SKM-1 (cell line): ENCODE measurements at regions not wholly inside any gene's neighbourhood (a gene's known extent, or its start where the extent isn't known, plus 50 kb on each side); places are given as distances from the start of the nearest gene placed in this dataset.
A peak's percentile ranks its signal among the peaks of the same experiment; 100 is the strongest.

Experiments used
- DNase-seq: peaks from one replicate; lab custom pipeline; 2025; ENCODE audit not compliant: unreplicated experiment; lab: John Stamatoyannopoulos, UW

DNA sequence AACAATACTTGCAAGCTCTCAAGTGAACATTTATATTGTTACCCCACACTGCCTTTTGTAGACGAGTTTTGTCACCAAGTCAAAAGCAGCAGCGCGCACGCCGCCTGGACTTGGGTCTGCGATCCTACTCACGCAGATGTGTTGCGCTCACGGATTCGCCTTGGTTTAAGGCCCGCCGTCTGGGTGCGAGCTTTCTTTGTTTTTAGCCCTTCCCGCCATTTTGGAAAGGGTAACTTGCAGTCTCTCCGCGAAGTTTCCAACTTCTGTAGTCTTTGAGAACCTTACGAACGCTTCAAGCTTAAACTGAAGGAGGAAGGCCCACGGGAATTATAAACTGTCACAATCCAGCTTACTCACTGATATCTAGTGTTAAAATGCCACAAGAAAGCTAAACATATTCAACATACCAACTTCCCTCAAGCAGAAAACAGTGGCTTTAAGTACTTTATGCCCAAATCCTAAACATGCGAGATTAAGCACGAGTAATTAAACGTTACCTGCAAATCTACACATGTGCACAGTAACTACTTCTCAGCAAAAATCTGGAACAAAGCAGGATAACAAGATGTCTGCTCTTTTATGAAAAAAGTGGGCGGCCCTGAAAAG, 80.4 kb upstream of the BTN3A2 start:
- no peak for DNase-seq

DNA sequence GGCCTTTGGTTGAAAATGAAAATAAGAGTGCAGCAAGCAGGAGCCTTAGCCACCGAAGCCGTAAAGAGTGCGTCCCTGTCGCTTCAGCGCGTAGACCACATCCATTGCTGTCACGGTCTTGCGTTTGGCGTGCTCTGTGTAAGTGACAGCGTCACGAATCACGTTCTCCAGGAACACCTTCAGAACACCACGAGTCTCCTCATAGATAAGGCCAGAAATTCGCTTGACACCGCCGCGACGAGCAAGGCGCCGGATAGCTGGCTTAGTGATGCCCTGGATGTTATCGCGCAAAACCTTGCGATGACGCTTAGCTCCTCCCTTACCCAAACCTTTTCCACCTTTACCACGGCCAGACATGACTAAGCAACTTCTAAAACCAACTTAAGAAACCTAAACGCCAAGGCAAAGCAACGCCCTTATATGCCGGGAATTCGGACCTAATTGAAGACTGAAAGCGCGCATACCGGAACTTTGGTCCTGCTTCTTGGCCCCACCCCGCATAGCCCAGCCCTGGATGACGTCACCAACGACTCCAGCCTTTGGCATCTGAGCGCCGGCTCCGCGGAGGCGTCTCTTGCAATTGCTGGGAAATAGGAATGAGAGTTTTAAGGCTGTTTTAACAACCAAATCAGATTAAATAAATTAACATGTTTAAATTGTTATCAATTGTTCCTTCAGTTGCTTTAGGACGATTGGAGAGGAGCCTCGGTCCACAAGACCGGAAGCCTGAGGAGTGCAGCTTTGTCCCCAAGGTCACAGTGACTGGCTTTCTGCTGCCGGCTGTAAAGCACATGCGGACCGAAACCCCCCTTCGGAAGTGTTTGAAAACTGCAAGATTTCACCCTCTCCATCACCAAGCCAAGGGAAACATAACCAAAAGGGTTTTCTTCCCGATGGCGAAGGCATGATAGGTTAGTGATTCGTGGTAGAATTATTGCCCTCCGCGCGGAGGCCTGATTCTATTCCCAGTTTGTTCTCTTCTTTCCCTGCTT, 79.6 kb upstream of the BTN3A2 start:
- DNase-seq = peak; percentile 91

DNA sequence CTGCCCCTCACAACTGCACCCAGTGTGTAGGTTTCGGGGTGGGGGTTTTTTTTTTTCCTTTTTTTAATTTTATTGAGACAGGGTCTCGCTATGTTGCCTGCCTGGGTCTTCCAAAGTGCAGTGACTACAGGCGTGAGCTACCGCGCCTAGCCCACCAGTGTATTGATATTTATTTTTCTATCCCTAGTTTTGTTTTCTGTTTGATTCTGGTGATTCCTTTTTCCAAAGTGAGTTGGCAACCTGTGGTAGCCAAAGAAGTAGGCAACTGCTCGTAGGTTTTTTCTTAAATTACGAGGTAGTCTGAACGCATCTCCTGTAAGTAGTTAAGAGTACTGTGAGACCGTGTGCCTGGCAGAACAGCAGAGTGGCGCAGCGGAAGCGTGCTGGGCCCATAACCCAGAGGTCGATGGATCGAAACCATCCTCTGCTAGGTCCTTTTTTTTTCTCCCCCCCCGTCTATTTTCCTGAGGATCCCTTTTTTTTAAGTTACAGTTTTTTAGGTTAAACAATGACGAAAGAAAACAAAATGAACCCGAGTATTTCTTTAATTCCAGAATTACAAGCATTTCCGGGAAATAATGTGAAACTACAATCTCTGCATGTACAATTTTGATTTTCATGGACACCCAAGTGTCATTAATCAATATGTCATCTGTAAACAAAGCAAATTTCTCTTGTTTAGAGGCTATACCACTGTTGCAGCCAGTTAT, 78.7 kb upstream of the BTN3A2 start:
- peak; percentile 62 for DNase-seq

DNA sequence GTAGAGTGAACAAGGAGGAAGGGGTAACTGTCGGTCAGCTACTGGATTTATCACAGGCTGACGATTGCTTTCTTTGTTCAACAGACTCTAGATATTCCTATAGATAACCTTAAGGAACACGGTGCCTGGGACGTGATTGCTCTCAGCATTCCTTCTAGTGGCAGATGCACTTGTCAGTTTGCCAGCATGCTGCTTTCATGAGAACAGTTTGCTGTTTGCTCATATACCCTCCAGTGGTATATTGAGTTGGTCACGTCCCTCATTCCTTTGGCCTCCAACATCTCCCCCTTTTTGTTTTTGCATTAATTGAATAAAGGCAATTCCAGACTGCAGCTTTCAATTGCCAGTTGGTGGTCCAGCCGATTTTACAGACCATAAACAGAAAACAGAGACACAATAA, 76.8 kb upstream of the BTN3A2 start:
- DNase-seq = no peak

DNA sequence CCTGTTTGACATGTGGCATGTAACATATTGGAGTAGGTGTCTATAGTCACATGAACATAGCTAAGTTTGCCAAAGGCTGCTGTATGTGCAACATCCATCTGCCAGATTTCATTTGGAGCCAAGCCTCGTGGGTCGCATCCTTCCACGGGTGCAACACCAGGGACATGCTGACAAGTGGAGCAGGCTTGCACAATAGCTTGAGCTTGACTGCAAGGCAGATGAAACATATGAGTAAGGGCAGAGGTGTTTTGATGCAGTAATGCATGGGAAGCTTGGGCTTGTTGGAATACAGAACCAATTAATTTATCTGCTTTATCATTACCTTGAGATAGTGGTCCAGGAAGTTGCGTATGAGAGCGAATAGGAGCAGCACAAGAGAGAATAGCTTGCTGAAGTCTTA, 74.1 kb upstream of the BTN3A2 start:
- no peak for DNase-seq

DNA sequence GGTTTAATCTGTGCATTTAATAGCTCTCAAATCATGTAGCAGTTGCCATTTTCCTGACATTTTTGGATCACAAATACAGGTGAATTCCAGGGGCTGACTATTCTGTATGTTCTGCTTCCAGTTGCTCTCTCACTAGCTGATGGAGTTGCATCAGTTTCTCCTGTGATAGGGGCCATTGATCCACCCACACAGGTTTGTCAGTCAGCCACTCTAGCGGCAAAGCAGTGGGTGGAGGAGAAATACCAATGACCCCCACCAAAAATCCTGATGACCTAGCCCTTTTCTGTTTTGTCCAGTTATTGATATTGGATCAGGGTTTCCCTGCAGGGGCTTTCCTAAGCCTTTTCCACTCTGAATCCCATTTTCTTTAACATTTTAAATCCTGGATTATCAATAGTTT, 72.3 kb upstream of the BTN3A2 start:
- DNase-seq = no peak

DNA sequence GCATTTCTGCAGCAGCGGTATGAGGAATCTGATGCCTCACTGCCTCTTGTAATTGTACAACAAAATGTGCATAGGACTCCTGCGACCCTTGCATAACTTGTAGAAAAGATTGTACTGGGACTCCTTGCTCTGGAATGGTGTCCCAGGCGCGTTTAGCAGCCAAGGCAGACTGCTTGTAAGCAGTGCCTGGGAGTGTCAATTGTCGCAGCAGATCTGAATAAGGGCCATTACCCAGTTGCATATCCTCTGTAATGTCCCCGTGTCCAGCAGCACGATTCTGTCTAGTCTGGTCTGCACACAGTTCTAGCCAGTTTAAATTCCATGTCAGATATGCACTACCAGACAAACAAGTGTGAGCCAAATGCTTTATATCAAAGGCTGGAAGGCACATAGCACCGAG, 70.7 kb upstream of the BTN3A2 start:
- no peak for DNase-seq

DNA sequence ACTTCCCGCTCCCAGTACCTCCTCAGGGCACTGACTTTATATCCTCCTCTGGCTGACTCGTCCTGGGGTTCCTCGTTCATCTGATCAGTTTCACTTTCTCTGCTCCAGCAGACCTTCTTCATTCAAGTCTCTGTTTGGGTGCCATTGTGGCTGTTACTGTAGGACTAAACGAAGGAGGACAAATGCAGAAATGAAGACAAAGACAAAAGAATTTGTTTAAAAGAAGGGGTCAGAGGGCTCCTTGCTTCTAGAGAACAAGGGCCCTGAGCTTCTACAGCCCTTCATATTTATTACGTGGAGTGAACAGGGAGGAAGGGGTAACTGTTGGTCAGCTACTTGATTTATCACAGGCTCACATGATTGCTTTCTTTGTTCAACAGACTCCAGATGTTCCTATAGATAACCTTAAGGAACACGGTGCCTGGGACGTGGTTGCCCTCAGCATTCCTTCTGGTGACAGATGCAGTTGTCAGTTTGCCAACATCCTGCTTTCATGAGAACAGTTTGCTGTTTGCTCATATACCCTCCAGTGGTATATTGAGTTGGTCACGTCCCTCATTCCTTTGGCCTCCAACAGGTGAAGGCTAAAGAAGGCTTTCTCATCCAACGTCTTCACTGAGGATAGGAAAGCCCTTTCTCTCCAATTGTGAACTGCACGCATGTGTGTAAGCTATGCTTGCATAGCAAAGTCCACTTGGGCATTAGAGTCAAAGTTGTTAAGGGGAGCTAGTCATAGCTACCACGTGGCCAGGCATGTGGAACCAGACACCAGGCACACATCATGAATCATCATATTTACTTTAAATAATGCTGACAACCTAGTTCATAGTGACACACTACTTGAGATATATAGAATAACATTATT, 69.1 kb upstream of the BTN3A2 start:
- no peak for DNase-seq

DNA sequence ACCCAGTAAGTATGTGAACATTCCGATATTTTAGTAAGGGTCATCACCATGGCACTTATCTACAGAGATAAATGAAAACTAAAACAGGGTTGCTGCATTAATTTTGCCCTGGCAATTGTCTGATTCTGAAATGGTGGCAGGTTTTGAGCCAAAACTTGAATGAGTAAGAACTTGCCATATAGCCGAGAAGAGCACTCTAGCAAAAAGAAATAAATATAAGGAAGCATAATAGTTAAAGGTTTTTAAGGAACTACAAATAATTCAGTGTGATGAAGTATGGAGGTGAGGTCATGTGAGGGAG, 68.5 kb upstream of the BTN3A2 start:
- DNase-seq = no peak

DNA sequence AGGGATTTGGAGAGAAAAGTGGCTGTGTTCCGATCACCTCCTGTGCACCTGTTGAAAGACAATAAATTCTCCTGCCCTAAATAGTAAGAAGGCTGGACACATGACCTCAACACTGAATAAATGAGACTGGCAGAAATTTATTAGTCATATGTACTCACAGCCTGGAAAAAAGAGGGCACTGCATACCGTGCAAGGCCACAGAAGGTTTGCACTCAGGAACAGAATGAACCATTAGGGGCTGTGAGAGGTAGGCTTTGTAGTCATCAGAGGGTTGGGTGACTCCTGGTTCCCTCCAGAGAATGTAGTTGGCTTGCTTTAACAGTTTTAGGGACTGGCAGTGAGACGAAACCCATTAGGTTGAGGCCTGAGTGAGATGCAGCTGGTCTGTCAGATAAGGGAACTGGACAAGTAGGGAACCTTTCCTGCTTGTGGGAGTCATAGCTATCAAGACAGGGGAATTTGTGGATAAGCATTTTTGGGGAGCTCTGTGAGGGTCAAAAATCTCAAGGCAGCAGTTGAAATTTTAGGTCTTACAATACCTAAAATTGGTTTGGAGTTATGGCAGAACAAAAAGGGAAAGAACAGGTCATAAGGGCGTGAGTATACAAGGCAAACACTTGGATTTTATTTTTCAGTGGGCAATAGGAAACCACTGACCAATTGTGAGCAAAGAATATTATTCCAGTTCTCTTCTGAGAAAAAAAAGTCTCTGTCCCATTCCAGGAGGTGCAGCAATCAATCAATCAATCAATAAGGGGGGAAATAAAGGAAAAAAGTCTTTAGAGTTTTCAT, 67.9 kb upstream of the BTN3A2 start:
- DNase-seq = no peak

DNA sequence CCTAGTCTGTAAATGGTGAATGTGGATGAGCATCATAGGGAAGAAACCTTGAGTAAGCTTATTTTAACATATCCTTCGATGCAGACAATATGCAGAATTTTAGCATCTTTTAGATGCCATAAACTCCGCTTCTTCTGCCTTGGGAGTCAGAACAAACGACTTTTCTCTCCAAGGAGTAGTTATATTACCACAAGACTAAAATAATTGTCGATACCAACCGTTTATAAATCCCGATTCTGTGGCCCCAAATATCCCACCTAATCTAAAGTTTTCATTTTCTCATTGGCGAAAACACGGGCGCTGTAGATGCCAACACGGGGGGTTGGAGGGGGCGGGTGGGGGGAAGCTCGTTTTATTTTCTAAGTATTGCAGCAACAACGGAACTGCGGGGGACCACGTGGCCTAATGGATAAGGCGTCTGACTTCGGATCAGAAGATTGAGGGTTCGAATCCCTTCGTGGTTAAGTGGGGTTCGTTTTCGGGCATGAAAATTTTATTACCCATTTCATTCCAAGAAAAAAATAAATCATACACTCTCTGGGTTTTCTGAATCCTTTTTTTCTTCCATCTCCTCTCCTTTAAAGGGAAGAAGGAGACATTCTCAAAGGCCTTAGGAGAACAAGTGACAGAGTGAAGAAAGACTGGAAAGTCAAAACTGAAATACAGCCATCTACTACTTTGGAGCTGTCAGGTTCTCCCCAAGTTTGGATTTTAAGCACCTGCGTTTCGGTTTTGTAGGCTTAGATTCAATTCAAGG, 65.5 kb upstream of the BTN3A2 start:
- no peak for DNase-seq

DNA sequence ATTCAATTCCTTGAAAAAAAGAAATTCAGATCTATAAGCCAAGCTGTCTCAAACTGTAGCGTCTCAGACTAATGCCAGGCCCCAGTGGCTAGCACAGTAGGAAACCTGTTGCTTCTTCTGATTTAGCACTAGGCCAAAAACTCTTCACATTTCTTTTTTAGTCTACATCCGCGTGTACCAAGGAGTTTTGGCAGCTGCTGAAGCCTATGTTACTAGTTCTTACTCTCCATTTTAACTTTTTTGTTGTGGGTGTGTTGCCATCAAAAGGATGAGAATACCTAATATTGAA, 65.0 kb upstream of the BTN3A2 start:
- no peak for DNase-seq

DNA sequence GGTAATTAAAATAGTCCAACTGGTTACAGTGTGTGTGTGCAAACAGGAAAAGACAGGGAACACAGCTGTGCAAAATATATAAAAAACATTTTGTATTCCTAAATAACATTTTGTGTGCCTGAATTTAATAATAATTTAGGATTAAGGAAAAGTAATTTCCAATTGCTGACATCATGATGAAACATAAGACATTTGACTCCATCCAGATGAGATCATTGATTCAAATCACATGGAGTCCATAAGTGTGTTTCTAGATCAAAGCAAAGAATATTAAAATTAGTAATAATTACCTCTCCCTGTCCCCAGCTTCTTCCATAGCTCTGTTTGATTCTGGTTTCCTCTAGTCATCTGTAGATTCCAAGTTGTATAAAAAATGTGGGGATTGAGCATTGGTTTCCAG, 64.6 kb upstream of the BTN3A2 start:
- no peak for DNase-seq

DNA sequence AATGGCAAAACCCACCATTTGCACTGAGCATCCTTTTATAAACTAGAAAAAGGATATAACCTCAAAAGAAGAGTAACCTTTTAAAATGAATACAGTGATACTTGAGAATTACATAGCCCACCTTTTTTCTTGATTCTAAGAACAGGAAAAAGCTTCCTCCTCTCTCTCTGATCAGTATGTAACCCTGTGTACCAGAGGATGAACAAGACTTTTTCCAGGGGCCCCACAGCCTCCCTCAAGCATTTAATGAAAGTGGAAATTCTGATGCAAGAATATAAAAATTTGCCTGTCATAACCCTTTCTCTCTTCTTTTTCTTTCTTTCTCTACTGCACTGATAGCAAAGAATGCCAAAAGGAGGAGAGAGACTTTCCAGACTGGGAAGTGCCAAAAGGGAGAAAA, 64.2 kb upstream of the BTN3A2 start:
- DNase-seq = no peak

DNA sequence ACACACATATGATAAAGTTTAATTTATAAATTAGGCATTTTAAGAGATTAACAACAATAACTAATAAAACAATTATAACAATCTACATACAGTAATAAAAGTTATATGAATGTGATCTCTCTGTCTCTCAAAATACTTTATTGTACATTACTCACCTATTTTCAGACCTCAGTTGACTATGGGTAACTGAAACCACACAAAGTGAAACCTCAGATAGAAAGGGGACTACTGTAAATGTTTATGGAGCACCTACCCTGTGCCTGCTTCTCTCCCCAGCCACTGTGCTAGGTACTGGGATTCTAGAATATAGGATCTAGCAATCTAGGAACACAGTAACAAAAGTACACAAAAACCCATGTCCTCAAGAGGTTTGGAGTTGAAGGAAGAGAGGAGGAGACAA, 63.4 kb upstream of the BTN3A2 start:
- DNase-seq = no peak

DNA sequence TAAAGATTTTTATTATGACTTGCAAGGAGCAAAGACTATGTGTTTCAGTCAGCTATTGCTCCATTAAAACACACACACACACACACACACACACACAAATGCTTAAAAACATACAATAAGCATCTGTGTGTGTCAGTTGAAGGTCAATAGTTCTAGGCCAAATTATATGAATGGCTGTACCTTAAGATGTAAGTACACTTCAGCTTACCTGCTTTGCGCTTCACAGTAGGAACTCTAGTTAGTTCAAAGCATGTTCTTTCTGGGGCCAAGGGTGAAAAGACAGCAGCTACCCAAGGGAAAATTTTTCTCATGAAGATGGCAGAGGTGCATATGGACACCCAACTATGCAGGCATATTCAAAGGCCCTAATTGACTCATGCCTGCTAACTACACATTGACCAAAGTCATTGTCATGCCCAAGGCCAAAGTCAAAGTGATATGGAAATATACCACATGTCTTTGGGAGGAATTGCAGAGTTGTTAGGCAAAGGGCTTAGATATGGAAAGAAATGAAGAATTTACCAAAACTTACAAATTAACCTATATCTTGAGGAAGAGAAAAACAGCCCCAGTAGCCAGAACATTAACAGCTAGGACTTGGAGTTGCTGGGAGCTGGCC, 61.9 kb upstream of the BTN3A2 start:
- DNase-seq = no peak

DNA sequence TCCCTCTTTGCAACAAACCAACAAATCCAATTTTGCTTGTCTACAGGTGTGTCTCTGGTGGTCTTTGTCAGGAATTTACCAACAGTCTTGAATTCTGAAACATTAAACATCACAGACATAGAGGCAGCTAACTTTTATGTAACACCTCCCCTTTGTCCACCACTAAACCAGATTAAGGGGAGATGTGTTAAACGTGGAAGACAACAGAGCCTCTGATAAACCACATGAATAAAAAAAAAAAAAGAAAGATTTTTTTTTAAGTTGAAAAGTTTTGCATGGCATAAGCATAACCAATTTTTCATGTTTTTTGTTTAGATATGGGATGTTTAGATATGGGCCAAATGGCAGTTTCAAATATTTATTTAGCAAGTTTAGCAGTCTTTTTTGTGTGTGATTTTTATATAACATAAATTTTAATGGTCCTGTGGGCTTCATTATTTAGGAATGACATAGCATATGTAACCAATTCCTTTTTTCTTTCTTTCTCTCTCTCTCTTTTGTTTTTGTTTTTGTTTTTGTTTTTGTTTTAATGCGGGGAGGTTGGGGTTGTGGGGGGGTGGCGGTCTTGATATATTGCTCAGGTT, 60.7 kb upstream of the BTN3A2 start:
- no peak for DNase-seq

DNA sequence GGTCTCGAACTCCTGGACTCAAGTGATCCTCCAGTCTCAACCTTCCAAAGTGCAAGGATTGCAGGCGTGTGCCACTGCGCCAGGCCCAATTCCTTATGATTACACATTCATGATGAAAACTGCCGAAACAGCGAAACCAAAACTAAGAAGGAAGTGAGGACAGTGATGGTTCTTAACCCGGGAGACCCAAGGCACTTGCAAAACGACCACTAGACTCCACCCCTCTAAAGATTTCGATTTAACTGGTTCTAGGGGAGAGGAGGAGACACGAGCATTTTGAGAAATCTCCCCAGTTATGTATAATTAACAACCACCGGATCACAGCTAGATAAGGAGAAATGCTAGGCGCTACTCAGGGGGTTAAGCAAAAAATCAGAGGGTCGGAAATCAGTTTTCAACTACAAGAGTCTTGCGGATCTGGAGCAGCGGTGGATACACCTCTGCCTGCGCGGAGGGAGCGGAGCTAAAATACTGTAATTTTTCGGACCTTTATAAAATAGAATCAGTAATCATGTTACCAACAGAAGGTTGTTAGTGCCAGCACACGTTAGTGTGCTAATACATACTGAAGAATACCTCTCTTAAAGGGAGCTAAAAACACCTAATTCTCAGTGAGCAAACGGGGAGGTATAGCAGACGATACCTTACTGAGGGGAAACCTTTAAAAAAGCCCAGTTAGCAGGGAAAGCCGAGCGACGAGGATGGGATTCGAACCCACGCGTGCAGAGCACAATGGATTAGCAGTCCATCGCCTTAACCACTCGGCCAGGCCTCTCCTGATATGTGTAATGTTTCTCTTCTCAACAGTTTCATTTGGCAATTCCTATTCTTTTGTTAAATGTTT, 60.0 kb upstream of the BTN3A2 start:
- DNase-seq = peak; percentile 77
